K562 (cell line): ENCODE measurements at regions not wholly inside any gene's neighbourhood (a gene's known extent, or its start where the extent isn't known, plus 50 kb on each side); places are given as distances from the start of the nearest gene placed in this dataset.

Experiments
- ASH1L ChIP-seq: fragments of 450-650 bp; IDR thresholded peaks from 2 replicates; pipeline ENCODE4 v1.6.1; 2018; ENCODE audit warnings: borderline replicate concordance, mild to moderate bottlenecking, low read depth; ENCODE audit not compliant: partially characterized antibody
- ATF7 ChIP-seq: fragments of 450-650 bp; IDR thresholded peaks from 2 replicates; pipeline ENCODE4 v1.7.1; 2014; ENCODE audit warnings: mild to moderate bottlenecking, moderate library complexity
- BRCA1 ChIP-seq, 2 experiments: fragments of 450-650 bp in 1 of 2; sonication (generic) in 1 of 2; formaldehyde crosslinking in 1 of 2; IDR thresholded peaks; 2 replicates each; pipeline versions ENCODE4 v1.5.0 to v1.6.1; 2017 to 2020; ENCODE audit warnings: mild to moderate bottlenecking in 1 of 2, missing genetic modification reagents in 1 of 2
- C11orf30 ChIP-seq: fragments of 450-650 bp; IDR thresholded peaks from 2 replicates; pipeline ENCODE4 v1.6.1; 2016; ENCODE audit warnings: low read depth, mild to moderate bottlenecking
- DNMT1 ChIP-seq: fragments of 450-650 bp; IDR thresholded peaks from 2 replicates; pipeline ENCODE4 v1.6.1; 2016; ENCODE audit warnings: antibody characterized with exemption, mild to moderate bottlenecking
- ILK ChIP-seq: fragments of 450-650 bp; IDR thresholded peaks from 2 replicates; pipeline ENCODE4 v1.6.1; 2016; ENCODE audit warnings: missing genetic modification characterization, low read depth, mild to moderate bottlenecking, missing compliant biosample characterization, moderate library complexity, borderline replicate concordance
- NCOA2 ChIP-seq, 2 experiments: fragments of 450-650 bp; IDR thresholded peaks; 2 replicates each; pipeline ENCODE4 v1.6.1; 2018; ENCODE audit warnings: mild to moderate bottlenecking in 2 of 2, moderate library complexity in 1 of 2; ENCODE audit not compliant: partially characterized antibody in 2 of 2
- POLR2AphosphoS5 ChIP-seq: IDR thresholded peaks from 2 replicates; pipeline ENCODE4 v1.6.1; 2011; ENCODE audit warnings: mild to moderate bottlenecking, low read depth, low read length, moderate library complexity; ENCODE audit not compliant: control insufficient read depth, insufficient read depth
- RBM34 ChIP-seq: fragments of 200-400 bp; formaldehyde crosslinking; IDR thresholded peaks from 2 replicates; pipeline ENCODE4 v1.6.1; 2018; ENCODE audit warnings: low read length, borderline replicate concordance; ENCODE audit not compliant: insufficient read depth
- TBL1XR1 ChIP-seq, 2 experiments: IDR thresholded peaks; 2 replicates each; pipeline ENCODE4 v1.6.1; 2012; ENCODE audit warnings: improper control_type of control experiment in 2 of 2, low read length in 2 of 2, mild to moderate bottlenecking in 1 of 2
- ZNF224 ChIP-seq: sonication (generic); formaldehyde crosslinking; IDR thresholded peaks from 2 replicates; pipeline ENCODE4 v1.8.0; 2022; ENCODE audit warnings: mild to moderate bottlenecking, missing genetic modification reagents
- ZNF263 ChIP-seq: sonication (generic); formaldehyde crosslinking; IDR thresholded peaks from 2 replicates; pipeline ENCODE4 v1.8.0; 2022; ENCODE audit warnings: mild to moderate bottlenecking, missing genetic modification reagents, borderline replicate concordance
- ZNF316 ChIP-seq: fragments of 450-650 bp; IDR thresholded peaks from 2 replicates; pipeline ENCODE4 v1.6.1; 2016
- ZNF695 ChIP-seq: fragments of 450-650 bp; formaldehyde crosslinking; IDR thresholded peaks from 2 replicates; pipeline ENCODE4 v1.4.0; 2020; ENCODE audit warnings: mild to moderate bottlenecking, moderate library complexity
- TF ChIP-seq, protein P1 (sequence below): fragments of 250-450 bp; sonication (Bioruptor Pico); IDR thresholded peaks from 2 replicates; pipeline ENCODE4 v1.8.0; 2022; ENCODE audit warnings: moderate library complexity, mild to moderate bottlenecking, inconsistent platforms
- TF ChIP-seq, protein P2 (sequence below): sonication (generic); formaldehyde crosslinking; IDR thresholded peaks from 2 replicates; pipeline ENCODE4 v1.9.0; 2022; ENCODE audit warnings: mild to moderate bottlenecking, missing genetic modification reagents
- TF ChIP-seq, protein P3 (sequence below): sonication (generic); formaldehyde crosslinking; IDR thresholded peaks from 2 replicates; pipeline ENCODE4 v1.8.0; 2022; ENCODE audit warnings: mild to moderate bottlenecking, missing genetic modification reagents, borderline replicate concordance
- TF ChIP-seq, protein P4 (sequence below): fragments of 450-650 bp; formaldehyde crosslinking; IDR thresholded peaks from 2 replicates; pipeline ENCODE4 v1.4.0; 2020; ENCODE audit warnings: mild to moderate bottlenecking, moderate library complexity
- TF ChIP-seq, protein P5 (sequence below): fragments of 450-650 bp; IDR thresholded peaks from 2 replicates; pipeline ENCODE4 v1.6.1; 2016; ENCODE audit warnings: low read depth, mild to moderate bottlenecking, moderate library complexity
- TF ChIP-seq, protein P6 (sequence below): sonication (generic); formaldehyde crosslinking; IDR thresholded peaks from 2 replicates; pipeline ENCODE4 v1.8.1; 2023; ENCODE audit warnings: mild to moderate bottlenecking, missing genetic modification reagents

DNA sequence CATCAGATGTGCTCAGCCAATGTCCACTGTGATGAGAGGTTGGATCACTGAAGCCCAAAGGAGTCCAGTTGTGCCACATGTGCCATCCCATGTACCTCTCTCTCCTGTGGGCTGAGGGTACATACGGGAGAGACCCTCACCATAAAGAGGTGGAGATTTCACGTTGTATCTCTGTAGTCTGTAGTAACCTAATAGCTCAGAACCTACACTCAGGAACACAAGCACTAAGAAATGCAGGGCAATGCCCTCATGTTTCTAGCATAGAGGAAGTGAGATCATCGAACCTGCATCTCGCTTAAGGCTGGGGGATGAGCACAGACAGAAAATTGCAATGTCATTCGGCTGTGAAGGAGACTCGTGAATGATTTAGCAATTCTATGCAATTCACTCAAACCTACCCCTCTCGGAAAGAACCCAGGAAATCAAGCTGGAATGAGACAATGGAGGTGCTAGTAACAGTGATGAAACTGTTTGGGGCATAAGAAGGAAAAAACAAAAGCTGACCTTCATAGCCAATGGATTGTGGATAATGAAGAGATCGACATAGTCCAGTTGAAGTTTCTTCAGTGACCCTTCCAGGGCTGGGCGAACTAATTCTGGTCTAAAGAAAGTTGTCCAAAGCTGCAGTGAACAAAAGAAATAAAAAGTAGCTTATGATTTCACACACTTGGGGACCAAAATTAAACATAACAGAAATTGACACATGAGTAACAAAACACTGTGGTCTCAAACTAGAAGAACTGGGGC lies 80.3 kb upstream of the UCN3 start (continued):
- TF ChIP-seq NCOA2 (IDR thresholded peaks at IDR 0.05; ENCODE audit: partially characterized antibody in 2 of 2), result no peak
- no peak for TF ChIP-seq ILK
- TF ChIP-seq TBL1XR1 (IDR thresholded peaks at IDR 0.05; ENCODE audit: low read length in 2 of 2), result no peak
- TF ChIP-seq, protein P1, sequence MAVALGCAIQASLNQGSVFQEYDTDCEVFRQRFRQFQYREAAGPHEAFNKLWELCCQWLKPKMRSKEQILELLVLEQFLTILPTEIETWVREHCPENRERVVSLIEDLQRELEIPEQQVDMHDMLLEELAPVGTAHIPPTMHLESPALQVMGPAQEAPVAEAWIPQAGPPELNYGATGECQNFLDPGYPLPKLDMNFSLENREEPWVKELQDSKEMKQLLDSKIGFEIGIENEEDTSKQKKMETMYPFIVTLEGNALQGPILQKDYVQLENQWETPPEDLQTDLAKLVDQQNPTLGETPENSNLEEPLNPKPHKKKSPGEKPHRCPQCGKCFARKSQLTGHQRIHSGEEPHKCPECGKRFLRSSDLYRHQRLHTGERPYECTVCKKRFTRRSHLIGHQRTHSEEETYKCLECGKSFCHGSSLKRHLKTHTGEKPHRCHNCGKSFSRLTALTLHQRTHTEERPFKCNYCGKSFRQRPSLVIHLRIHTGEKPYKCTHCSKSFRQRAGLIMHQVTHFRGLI (CRISPR knock-in tag), result no peak
- TF ChIP-seq POLR2AphosphoS5, result no peak
- TF ChIP-seq, protein P2, sequence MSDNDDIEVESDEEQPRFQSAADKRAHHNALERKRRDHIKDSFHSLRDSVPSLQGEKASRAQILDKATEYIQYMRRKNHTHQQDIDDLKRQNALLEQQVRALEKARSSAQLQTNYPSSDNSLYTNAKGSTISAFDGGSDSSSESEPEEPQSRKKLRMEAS (CRISPR knock-in tag), result no peak
- peak; percentile 99 for TF ChIP-seq C11orf30
- no peak for TF ChIP-seq ASH1L
- TF ChIP-seq DNMT1, result no peak
- TF ChIP-seq, protein P3, sequence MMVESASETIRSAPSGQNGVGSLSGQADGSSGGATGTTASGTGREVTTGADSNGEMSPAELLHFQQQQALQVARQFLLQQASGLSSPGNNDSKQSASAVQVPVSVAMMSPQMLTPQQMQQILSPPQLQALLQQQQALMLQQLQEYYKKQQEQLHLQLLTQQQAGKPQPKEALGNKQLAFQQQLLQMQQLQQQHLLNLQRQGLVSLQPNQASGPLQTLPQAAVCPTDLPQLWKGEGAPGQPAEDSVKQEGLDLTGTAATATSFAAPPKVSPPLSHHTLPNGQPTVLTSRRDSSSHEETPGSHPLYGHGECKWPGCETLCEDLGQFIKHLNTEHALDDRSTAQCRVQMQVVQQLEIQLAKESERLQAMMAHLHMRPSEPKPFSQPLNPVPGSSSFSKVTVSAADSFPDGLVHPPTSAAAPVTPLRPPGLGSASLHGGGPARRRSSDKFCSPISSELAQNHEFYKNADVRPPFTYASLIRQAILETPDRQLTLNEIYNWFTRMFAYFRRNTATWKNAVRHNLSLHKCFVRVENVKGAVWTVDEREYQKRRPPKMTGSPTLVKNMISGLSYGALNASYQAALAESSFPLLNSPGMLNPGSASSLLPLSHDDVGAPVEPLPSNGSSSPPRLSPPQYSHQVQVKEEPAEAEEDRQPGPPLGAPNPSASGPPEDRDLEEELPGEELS, result no peak
- no peak for TF ChIP-seq BRCA1 (IDR thresholded peaks at IDR 0.05)
- no peak for TF ChIP-seq BRCA1 (CRISPR knock-in tag; IDR thresholded peaks at IDR 0.05)
- no peak for TF ChIP-seq ZNF263 (CRISPR knock-in tag)
- TF ChIP-seq, protein P4, sequence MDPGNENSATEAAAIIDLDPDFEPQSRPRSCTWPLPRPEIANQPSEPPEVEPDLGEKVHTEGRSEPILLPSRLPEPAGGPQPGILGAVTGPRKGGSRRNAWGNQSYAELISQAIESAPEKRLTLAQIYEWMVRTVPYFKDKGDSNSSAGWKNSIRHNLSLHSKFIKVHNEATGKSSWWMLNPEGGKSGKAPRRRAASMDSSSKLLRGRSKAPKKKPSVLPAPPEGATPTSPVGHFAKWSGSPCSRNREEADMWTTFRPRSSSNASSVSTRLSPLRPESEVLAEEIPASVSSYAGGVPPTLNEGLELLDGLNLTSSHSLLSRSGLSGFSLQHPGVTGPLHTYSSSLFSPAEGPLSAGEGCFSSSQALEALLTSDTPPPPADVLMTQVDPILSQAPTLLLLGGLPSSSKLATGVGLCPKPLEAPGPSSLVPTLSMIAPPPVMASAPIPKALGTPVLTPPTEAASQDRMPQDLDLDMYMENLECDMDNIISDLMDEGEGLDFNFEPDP (CRISPR knock-in tag), result no peak
- TF ChIP-seq, protein P5, sequence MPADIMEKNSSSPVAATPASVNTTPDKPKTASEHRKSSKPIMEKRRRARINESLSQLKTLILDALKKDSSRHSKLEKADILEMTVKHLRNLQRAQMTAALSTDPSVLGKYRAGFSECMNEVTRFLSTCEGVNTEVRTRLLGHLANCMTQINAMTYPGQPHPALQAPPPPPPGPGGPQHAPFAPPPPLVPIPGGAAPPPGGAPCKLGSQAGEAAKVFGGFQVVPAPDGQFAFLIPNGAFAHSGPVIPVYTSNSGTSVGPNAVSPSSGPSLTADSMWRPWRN, result no peak
- peak; percentile 95 for TF ChIP-seq ATF7
- TF ChIP-seq, protein P6, sequence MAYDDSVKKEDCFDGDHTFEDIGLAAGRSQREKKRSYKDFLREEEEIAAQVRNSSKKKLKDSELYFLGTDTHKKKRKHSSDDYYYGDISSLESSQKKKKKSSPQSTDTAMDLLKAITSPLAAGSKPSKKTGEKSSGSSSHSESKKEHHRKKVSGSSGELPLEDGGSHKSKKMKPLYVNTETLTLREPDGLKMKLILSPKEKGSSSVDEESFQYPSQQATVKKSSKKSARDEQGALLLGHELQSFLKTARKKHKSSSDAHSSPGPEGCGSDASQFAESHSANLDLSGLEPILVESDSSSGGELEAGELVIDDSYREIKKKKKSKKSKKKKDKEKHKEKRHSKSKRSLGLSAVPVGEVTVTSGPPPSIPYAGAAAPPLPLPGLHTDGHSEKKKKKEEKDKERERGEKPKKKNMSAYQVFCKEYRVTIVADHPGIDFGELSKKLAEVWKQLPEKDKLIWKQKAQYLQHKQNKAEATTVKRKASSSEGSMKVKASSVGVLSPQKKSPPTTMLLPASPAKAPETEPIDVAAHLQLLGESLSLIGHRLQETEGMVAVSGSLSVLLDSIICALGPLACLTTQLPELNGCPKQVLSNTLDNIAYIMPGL, result no peak
- peak; percentile 100 for TF ChIP-seq ZNF316
- TF ChIP-seq ZNF695, result no peak
- no peak for TF ChIP-seq RBM34
- no peak for TF ChIP-seq ZNF224
